Hepatocyte (in vitro differentiated cells): ENCODE measurements at regions not wholly inside any gene's neighbourhood (a gene's known extent, or its start where the extent isn't known, plus 50 kb on each side); places are given as distances from the start of the nearest gene placed in this dataset.
A peak's percentile ranks its signal among the peaks of the same experiment; 100 is the strongest.

Source experiments
- DNase-seq: peaks from one replicate; pipeline ENCODE4 v3.0.0-alpha.2; 2016; ENCODE audit warnings: low spot score
- H2AFZ ChIP-seq: fragments of 200-600 bp; sonication (generic); 2 replicates; pipeline ENCODE4 v1.6.0; 2016; ENCODE audit warnings: antibody characterized with exemption, mild to moderate bottlenecking
- H3K27ac ChIP-seq: fragments of 200-600 bp; sonication (generic); 2 replicates; pipeline ENCODE4 v1.5.1; 2016; ENCODE audit warnings: mild to moderate bottlenecking
- H3K27me3 ChIP-seq: fragments of 200-600 bp; sonication (generic); 2 replicates; pipeline ENCODE4 v1.6.1; 2016
- H3K36me3 ChIP-seq: fragments of 200-600 bp; sonication (generic); replicated peaks from 2 replicates; pipeline ENCODE4 v1.5.1; 2016; ENCODE audit warnings: low read depth; ENCODE audit not compliant: insufficient read depth
- H3K4me1 ChIP-seq: fragments of 200-600 bp; sonication (generic); 2 replicates; pipeline ENCODE4 v1.5.1; 2016; ENCODE audit warnings: mild to moderate bottlenecking, moderate library complexity; ENCODE audit not compliant: insufficient read depth
- H3K4me2 ChIP-seq: fragments of 200-600 bp; sonication (generic); 2 replicates; pipeline ENCODE4 v1.6.0; 2016
- H3K4me3 ChIP-seq: fragments of 200-600 bp; sonication (generic); 2 replicates; pipeline ENCODE4 v1.5.1; 2016; ENCODE audit warnings: mild to moderate bottlenecking
- H3K79me2 ChIP-seq: fragments of 200-600 bp; sonication (generic); 2 replicates; pipeline ENCODE4 v1.6.0; 2017; ENCODE audit warnings: mild to moderate bottlenecking
- H3K9me2 ChIP-seq: fragments of 200-600 bp; sonication (generic); replicated peaks from 2 replicates; pipeline ENCODE4 v1.6.0; 2017; ENCODE audit warnings: mild to moderate bottlenecking; ENCODE audit not compliant: insufficient read depth
- H3K9me3 ChIP-seq: fragments of 200-600 bp; sonication (generic); 2 replicates; pipeline ENCODE4 v1.5.1; 2016; ENCODE audit warnings: low read depth, mild to moderate bottlenecking
- H4K20me1 ChIP-seq: fragments of 200-600 bp; sonication (generic); 2 replicates; pipeline ENCODE4 v1.6.0; 2016; ENCODE audit warnings: mild to moderate bottlenecking; ENCODE audit not compliant: insufficient read depth, poor library complexity, severe bottlenecking
- EZH2 ChIP-seq: fragments of 200-600 bp; sonication (generic); IDR thresholded peaks from 2 replicates; pipeline ENCODE4 v1.6.1; 2016; ENCODE audit warnings: antibody characterized with exemption, mild to moderate bottlenecking, borderline replicate concordance
- EZH2phosphoT487 ChIP-seq: fragments of 200-600 bp; sonication (generic); IDR thresholded peaks from one replicate; pipeline ENCODE4 v1.6.1; 2018; ENCODE audit warnings: antibody characterized with exemption, mild to moderate bottlenecking, low read depth, moderate library complexity; ENCODE audit not compliant: unreplicated experiment, severe bottlenecking
- WGBS: methylation state at CpG from one replicate; pipeline ENCODE4 v1.1.6; 2016; ENCODE audit warnings: low lambda C conversion rate; ENCODE audit errors: missing lambda C conversion rate; 5-methylcytosine and 5-hydroxymethylcytosine counted together
- TF ChIP-seq, protein P1 (sequence below): fragments of 200-600 bp; sonication (generic); IDR thresholded peaks from 2 replicates; pipeline ENCODE4 v1.5.1; 2016; ENCODE audit warnings: antibody characterized with exemption, mild to moderate bottlenecking; ENCODE audit not compliant: poor library complexity

DNA sequence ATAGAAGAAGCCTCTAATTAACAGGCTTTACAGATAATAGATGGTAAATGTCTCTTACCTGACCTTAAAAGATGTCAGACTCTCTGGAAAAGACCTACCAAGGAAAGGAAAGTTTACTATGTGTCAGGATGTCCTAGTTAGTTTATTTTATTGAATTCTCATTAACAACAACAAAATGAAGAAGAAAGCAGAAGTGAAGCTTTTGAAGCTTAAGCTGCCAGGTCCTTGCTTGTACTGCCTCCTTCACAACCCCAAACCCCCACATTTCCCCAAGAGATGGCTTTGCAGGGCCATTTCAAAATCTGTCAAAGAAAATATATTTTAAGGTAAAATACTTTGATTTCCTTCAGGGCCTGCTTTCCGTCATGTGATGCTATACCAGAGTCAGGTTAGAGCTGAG, 798.4 kb downstream of the TUSC7 start:
- Histone ChIP-seq H3K27ac (no peak overlapping the region), H3K9me3 (no peaks in the 10 kb centered on the region), H2AFZ (no peak overlapping the region), H3K36me3 (no peaks in the 10 kb centered on the region), H3K9me2 (no peaks in the 10 kb centered on the region), H3K27me3 (no peaks in the 10 kb centered on the region), H3K79me2 (no peaks in the 10 kb centered on the region), H3K4me2 (no peak overlapping the region), H4K20me1 (no peaks in the 10 kb centered on the region), H3K4me1 (no peaks in the 10 kb centered on the region), H3K4me3 (no peak overlapping the region)
- no peak for TF ChIP-seq EZH2
- TF ChIP-seq, protein P1, sequence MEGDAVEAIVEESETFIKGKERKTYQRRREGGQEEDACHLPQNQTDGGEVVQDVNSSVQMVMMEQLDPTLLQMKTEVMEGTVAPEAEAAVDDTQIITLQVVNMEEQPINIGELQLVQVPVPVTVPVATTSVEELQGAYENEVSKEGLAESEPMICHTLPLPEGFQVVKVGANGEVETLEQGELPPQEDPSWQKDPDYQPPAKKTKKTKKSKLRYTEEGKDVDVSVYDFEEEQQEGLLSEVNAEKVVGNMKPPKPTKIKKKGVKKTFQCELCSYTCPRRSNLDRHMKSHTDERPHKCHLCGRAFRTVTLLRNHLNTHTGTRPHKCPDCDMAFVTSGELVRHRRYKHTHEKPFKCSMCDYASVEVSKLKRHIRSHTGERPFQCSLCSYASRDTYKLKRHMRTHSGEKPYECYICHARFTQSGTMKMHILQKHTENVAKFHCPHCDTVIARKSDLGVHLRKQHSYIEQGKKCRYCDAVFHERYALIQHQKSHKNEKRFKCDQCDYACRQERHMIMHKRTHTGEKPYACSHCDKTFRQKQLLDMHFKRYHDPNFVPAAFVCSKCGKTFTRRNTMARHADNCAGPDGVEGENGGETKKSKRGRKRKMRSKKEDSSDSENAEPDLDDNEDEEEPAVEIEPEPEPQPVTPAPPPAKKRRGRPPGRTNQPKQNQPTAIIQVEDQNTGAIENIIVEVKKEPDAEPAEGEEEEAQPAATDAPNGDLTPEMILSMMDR, result no peak
- TF ChIP-seq EZH2phosphoT487, result no peak
- WGBS, result 92% methylated on average over 1 of the region's 1 CpG
- DNase-seq, result no peak

- no peaks in the 10 kb centered on the region for H4K20me1 ChIP-seq
- no peak overlapping the region for H3K4me2 ChIP-seq
- no peaks in the 10 kb centered on the region for H3K27me3 ChIP-seq
- no peak overlapping the region for H3K4me3 ChIP-seq
- H2AFZ ChIP-seq, result no peak overlapping the region
- TF ChIP-seq EZH2phosphoT487, result no peak
- no peak for TF ChIP-seq EZH2
- TF ChIP-seq, protein P1, result no peak
- DNase-seq, result no peak
- H3K4me1 ChIP-seq, result no peaks in the 10 kb centered on the region
- WGBS, result 100% methylated on average over 1 of the region's 1 CpG
- H3K79me2 ChIP-seq, result no peaks in the 10 kb centered on the region
- no peaks in the 10 kb centered on the region for H3K9me2 ChIP-seq
- no peaks in the 10 kb centered on the region for H3K36me3 ChIP-seq
- no peaks in the 10 kb centered on the region for H3K9me3 ChIP-seq
- H3K27ac ChIP-seq, result peak overlapping the region; percentile 44
Measured at GRCh38 chr3:117509858-117510257, 800.3 kb downstream of the TUSC7 start.

GRCh38 chr3:117510396-117510795, 800.8 kb downstream of the TUSC7 start:
- Histone ChIP-seq H3K27me3 (no peaks in the 10 kb centered on the region), H3K4me1 (no peaks in the 10 kb centered on the region), H3K27ac (peak overlapping the region; percentile 44), H2AFZ (no peak overlapping the region), H3K79me2 (no peaks in the 10 kb centered on the region), H3K4me2 (no peak overlapping the region), H4K20me1 (no peaks in the 10 kb centered on the region), H3K36me3 (no peaks in the 10 kb centered on the region), H3K9me3 (no peaks in the 10 kb centered on the region), H3K9me2 (no peaks in the 10 kb centered on the region), H3K4me3 (no peak overlapping the region)
- TF ChIP-seq EZH2phosphoT487 (no peak), EZH2 (no peak)
- TF ChIP-seq, protein P1, result no peak
- 50% methylated on average over 1 of the region's 1 CpG for WGBS
- DNase-seq, result no peak

GRCh38 chr3:117512975-117513374, 803.4 kb downstream of the TUSC7 start:
- Histone ChIP-seq H3K9me2 (no peaks in the 10 kb centered on the region), H2AFZ (no peak overlapping the region), H3K9me3 (no peaks in the 10 kb centered on the region), H3K79me2 (no peaks in the 10 kb centered on the region), H3K4me3 (no peak overlapping the region), H3K4me2 (no peak overlapping the region), H4K20me1 (no peaks in the 10 kb centered on the region), H3K27ac (no peak overlapping the region), H3K4me1 (no peaks in the 10 kb centered on the region), H3K27me3 (no peaks in the 10 kb centered on the region), H3K36me3 (no peaks in the 10 kb centered on the region)
- no peak for DNase-seq
- 82% methylated on average over 1 of the region's 1 CpG for WGBS
- TF ChIP-seq EZH2, result no peak
